ENCODE measurements at regions not wholly inside any gene's neighbourhood (a gene's known extent, or its start where the extent isn't known, plus 50 kb on each side); places are given as distances from the start of the nearest gene placed in this dataset.

- TF ChIP-seq CHD7 (IDR thresholded peaks at IDR 0.05; ENCODE audit: insufficient replicate concordance, low read length) (no peak), TAF7 (optimal IDR thresholded peaks at IDR 0.05; ENCODE audit: borderline replicate concordance, low read depth, low read length) (no peak), CTCF (IDR thresholded peaks at IDR 0.05; ENCODE audit: control extremely low read depth in 1 of 3, insufficient read depth in 1 of 3, low read depth in 1 of 3, low read length in 3 of 3) (no peak), EZH2 (IDR thresholded peaks at IDR 0.05; ENCODE audit: low read depth, low read length, severe bottlenecking) (no peak), SIN3A (conservative IDR thresholded peaks at IDR 0.05 in 1 of 2, IDR thresholded peaks at IDR 0.05 in 1 of 2; ENCODE audit: low read depth in 1 of 2, low read length in 2 of 2) (no peak), GTF2F1 (IDR thresholded peaks at IDR 0.05; ENCODE audit: borderline replicate concordance, low read depth, low read length) (no peak)
Measured at GRCh38 chr1:96290033-96290432, 431.6 kb upstream of the PTBP2 start (continued).

Data from H1 (cell line).